DMS79 (cell line): ENCODE measurements at regions not wholly inside any gene's neighbourhood (a gene's known extent, or its start where the extent isn't known, plus 50 kb on each side); places are given as distances from the start of the nearest gene placed in this dataset.

Source experiments
- DNase-seq: peaks from one replicate; lab custom pipeline; 2025; lab: John Stamatoyannopoulos, UW

DNA sequence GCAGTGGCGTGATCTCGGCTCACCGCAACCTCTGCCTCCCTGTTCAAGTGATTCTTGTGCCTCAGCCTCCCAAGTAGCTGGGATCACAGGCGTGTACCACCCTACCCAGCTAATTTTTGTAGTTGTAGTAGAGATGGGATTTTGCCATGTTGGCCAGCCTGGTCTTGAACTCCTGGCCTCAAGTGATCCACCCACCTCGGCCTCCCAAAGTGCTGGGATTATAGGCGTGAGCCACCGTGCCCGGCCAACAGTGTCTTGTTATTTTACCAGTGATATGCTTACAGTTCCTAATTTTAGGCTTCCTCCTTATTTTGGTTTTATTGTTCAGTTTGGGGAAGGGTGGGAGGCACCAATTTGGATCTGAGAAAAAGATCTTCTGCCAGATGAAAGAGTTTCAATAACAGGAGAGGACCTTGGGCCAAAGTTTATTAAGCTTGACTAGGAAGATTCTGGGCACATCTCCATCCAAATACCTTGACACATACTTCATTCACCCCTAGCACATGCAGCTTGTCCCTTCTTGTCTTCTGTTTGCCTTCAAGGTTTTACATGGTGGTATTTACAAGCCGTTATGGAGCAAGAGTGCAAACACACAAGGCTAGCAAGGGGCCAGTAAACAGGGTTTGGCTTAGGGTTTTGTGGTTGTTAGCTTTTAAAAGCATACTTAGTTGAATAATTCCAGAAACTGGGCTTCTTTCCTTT, 168.1 kb upstream of the DMRT1 start:
- peak; percentile 5 for DNase-seq

DNA sequence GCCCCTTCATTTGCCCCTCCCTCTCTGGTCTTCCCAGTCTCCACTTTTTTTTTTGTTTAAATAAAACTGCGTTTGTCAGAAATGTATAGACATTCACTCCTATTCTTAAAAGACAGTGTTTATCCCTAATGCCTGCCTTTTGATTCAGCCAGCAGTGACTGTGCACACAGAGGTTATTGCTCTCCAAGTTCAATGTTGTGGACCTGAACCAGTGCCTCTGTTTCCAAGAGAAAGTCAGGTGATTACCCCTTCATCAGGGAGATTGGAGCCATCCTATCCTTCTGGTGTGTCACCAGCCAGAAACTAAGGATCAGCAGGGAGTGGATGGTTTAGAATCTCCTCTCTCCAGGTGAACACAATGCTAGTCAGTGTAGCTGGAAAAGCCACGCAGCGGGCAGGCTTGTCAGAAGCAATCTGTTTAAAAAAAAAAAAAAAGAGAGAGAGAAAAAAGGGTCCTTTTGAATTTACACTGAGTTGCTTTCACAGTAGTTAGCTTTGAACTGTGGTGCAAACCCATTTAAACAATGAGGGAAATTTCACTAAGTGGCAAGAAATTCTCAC, 167.5 kb upstream of the DMRT1 start:
- DNase-seq: no peak

DNA sequence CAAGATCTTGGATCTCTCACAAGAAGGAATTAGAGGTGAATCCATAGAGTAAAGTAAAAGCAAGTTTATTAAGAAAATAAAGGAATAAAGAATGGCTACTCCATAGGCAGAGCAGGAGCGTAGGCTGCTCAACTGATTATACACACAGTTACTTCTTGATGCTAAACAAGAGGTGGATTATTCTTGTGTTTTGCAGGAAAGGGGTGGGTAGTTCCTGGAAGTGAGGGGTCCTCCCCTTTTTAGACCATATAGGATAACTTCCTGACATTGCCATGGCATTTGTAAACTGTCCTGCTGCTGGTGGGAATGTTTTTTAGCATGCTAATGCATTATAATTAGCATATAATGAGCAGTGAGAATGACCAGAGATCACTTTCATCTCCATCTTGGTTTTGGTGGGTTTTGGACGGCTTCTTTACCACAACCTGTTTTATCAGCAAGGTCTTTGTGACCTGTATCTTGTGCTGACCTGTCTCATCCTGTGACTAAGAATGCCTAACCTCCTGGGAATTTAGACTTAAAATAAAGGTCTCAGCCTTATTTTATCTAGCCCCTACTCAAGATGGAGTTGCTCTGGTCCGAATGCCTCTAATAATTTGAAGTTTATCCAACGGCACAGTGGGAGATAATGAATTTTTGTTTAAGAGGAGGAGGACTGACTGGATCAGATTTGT, 165.7 kb upstream of the DMRT1 start:
- no peak for DNase-seq

DNA sequence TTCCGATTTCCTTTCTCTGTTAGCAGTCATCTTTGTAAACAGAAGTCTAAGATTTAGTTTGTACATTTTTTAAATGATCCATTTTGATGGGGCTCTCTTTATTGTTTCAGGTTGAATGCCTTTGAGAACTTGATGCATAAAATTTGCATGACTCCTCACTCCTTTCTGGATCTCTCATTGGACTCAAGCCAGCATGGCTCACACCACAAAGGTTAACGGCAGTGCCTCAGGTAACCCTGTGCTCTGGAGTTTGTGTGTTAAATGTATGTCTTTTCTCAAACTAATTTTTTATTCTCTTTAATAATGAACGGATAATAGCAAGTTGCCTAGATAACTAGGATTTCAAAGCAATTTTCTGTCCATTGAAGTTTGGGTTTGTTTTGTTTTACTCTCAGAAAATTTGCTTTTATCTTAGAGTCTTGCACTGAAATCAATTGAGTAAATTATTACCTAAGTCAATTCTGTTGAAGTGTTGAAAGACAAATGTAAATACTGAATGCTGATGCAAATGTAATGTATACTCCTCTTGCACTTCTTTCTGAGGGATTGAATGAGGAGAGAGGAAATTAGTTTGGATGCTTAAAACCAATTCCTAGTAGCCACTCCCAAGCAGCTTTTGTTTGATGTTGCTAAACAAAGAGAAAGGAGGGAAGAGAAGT, 164.6 kb upstream of the DMRT1 start:
- DNase-seq: peak; percentile 30

GRCh38 chr9:677461-678097, 163.9 kb upstream of the DMRT1 start:
- no peak for DNase-seq

DNA sequence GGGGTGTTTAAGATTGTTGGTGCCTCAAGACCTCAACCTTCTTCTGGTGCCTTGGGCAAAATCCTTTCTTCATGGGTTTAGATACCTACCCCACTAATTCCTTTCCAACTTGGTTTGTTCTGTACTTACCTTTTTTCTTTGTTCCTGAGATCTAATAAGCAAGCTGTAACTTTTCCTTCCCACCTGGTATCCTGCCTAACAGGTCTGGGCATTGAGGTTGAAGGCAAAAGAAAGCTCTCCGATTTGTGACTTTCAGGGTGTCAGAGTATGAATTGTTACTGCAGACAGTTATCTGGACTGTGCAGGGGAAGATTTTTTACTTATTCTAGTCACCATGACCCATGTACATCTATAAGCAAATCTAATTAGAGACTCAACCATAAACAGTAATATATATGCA, 162.6 kb upstream of the DMRT1 start:
- DNase-seq: no peak

- DNase-seq: no peak
Observed at GRCh38 chr9:679462-679861, 162.0 kb upstream of the DMRT1 start.

DNA sequence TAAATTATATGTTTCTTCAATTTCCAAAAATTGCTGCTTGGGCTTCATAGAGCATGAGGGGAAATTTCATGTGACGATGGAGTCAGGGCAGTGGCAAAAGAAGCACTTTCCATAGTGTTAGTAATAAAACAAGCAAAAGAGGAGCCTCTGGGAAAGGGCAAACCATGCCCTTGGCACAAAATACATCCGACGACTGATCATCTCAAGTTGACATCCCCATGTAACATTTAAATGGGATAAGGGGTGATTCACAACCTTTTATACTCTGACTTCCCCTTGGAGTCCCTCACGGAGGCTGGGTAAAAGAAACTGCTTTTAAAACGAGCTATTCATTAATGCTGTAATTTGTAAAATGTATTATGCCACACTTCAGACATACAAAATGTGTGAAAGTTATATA, 161.4 kb upstream of the DMRT1 start:
- no peak for DNase-seq

GRCh38 chr9:682633-683508, 158.6 kb upstream of the DMRT1 start:
- no peak for DNase-seq

- DNase-seq: no peak
Observed at GRCh38 chr9:683509-684021, 157.9 kb upstream of the DMRT1 start.

DNA sequence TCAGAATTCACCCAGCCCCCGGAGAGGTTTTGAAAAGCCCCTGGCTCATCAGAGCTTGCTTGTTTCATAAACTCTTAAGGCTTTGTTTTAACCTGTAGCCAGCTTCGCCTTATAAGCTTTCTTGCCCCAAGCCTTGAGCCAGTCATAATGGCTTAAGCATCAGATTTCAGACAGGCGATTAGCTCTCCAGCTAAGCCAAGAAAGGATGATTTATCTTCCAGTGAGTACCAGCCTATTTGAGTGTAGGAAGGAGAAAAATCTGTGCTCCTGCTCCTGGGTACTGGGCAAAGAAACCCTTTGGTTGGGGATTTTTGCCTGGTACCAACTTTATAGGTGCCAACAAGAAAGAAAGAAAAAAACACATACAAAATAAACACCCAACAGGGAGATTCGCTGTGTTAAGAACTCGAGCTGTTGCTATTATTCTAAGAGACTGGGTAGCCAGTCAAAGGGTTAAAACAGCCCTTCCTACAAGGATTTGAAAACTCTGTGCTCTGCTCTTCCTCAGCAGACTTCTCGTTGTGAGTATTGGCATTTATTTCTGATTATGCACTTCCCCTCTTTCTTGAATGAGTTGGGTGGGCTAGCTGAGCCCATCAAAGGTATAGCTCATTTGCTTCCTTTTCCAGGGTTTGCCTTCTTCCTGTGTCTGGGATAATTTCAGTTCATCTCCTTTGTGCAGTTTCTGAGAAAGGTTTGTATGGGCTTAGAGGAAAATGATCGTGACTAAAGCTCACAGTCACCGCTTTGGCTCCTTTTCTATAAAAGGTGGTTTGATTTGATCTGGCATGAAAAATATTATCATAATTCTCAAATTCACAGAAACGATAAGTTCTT, 157.2 kb upstream of the DMRT1 start:
- peak; percentile 7 for DNase-seq

- DNase-seq: no peak
Observed at GRCh38 chr9:684941-685340, 156.6 kb upstream of the DMRT1 start.

DNA sequence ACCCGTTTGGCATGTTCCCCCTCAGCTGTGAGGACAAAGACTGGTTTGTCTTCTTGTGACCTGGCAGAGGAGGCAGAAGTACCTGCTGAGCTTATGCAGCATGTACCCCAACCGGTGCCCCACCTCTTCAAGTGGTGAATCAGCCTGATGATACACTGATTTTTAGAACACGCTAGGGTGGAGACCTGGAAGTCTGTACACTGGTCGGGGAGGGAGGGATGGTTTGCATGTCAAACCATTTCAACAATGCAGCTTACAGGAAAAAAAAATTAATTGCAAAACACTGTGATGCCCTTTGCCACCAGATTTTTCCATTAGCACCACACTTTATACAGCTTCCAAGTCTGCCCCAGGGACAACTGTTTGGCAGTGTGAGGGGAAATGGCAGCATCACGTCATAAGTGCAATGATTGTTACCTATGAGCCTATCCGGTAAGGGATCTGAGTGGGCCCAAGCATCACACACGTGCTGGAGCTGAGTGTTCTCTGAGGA, 155.1 kb upstream of the DMRT1 start:
- DNase-seq: no peak

GRCh38 chr9:687034-687785, 154.3 kb upstream of the DMRT1 start:
- no peak for DNase-seq

- no peak for DNase-seq
Observed at GRCh38 chr9:687994-688393, 153.5 kb upstream of the DMRT1 start.

DNA sequence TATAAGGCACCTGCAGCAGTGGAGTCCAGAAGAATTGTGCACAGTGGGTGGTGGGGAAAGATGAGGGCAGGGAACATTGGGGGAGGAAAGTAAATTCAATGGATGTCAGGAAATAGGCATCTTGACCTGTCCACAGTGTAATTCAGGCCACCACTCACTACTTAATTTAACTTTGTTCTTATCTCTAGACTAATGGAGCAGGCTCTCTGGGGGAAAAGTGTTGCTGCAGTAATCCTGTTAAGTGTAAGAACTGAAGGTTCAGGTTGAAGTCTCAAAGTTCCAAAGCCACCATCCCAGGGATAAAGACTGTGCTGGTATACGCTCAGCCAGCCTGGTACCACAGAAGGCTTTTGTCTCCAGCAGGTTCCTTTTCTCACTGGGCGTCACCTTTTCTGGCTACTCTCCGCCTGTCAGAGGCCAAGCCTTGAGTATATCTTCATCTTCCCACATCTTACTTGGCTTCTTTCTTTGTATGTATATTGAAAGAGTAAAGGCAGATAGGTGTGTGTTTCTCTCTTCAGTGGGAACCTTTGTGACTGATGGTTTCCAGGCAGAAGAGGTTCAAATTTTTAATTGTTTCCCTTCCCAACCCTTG, 150.9 kb upstream of the DMRT1 start:
- no peak for DNase-seq

DNA sequence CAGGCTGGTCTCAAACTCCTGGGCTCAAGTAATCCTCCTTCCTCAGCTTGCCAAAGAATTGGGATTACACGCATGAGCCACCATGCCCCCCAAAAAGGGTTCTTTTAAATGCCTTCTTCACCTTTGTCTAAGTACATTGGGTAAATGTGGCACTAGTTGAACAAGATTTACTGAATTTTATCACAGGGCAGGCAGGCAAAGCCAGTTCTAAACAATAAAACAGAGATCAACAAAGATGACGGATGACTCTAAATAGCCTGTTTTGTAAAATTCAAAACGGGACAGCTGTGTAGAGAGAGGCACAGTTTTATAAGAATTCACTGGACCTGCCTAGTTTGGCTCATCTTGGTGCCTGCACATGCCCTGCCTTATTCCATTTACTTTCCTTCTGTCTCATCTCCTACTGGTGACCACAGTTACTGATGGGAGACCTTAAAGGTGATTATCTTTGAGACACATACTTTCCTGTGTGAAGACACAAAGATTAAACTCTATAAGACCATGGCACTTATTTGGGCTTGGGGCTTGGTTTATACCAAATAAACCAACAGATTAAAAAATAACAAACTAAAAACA, 149.6 kb upstream of the DMRT1 start:
- DNase-seq: no peak

- no peak for DNase-seq
Observed at GRCh38 chr9:692636-693129, 148.8 kb upstream of the DMRT1 start.
